CD4-positive, alpha-beta T cell treated with Interleukin-21 for 1 hour (primary cell): ENCODE measurements at regions not wholly inside any gene's neighbourhood (a gene's known extent, or its start where the extent isn't known, plus 50 kb on each side); places are given as distances from the start of the nearest gene placed in this dataset.
"Not testable (repeated sequence)": the region's sequence is repeated elsewhere in the genome, so short reads cannot be mapped to it uniquely, and the experiment has no call there.

ENCODE experiments used
- DNase-seq: peaks from one replicate; pipeline ENCODE4 v3.0.0-alpha.2; 2020

GRCh38 chrX:40951407-40951806, 133.8 kb upstream of the USP9X start:
- not testable (repeated sequence) for DNase-seq

DNA sequence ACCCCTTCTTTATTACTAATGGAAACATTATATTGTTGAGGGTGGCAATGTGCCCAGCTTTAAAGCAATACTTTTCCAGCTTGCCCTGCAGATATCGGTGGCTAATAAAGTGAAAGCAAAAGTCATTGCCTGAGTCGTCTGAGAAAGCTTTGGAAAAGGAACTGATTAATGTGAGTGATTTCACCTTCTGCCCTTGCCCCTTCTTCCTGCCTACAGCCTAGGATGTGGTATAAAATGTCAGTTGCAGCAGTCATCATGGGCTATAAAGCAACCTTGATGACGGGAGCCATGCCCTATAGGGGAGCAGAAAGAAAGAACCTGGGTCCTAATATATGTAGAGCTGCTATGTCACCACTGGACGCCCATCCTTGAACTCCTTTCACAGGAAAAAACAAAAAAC, 132.4 kb upstream of the USP9X start:
- DNase-seq: peak; percentile 30

- no peak for DNase-seq
Observed at GRCh38 chrX:40953369-40953768, 131.9 kb upstream of the USP9X start.

- DNase-seq: no peak
Observed at GRCh38 chrX:40960041-40960440, 125.2 kb upstream of the USP9X start.

GRCh38 chrX:40962793-40963407, 122.3 kb upstream of the USP9X start:
- no peak for DNase-seq

GRCh38 chrX:40964008-40964407, 121.2 kb upstream of the USP9X start:
- no peak for DNase-seq

DNA sequence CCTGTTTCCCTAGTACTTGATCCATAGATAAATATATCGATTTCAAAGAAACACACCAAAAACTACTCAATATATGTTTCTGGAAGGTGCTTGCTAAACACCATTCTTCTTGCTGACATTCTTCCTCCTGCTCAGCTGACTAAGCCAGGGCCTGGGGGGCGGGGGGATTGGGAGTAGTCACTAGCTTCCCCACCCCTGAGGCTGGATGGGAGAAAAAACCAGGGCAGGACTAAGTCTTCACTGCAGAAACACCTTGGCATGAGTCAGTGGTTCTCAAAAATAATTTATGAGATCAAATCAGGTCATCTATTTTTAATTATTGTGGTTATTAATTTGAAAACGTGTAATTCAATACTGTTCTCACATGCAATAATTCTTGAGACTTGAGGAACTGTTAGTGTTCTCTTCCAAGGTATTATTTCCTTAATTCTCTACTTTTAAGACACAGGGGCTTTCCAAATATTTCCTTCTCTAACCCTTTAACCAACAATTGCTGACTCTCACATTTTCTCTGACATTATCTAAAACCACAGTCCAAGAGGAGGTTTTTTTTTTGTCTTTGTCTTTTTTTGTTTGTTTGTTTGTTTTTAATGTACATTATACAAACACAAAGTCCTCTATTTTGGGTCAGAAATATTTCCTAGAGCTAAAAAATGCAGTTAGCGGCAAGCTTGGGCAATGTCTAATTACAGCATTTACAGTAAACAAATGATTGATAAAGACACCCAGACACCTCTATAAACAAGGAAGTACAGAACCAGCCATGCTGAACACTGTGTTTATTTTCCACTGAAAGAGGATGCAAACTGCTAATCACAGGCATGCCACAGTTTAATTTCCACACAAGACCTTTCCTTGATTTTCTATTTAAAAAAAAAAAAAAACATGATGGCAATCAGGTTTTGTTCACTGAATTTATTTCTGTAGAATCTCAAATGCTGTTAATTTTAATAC, 120.3 kb upstream of the USP9X start:
- DNase-seq: no peak

DNA sequence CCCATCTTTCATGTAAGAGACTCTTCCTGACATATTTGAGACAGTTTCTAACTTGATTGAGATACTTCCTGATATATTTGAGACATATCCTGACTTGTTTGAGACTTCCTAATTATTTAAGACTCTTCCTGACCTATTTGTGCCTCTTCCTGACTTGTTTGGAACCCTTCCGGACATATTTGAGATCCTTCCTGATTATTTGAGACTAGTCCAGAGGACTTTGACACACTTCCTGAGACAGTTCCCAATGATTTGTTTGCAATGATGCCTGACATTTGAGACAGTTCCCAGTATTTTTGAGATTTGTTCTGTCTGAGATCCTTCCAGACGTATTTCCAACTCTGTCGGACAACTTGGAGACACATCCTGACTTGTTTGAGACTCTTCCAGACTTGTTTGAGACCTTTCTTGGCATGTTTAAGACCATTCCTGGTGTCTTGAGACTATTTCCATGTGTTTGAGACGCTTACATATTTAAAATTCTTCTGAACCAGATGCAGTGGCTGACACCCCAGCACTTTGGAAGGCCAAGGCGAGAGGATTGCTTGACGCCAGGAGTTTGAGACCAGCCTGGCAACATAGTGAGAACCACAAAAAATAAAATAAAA, 118.9 kb upstream of the USP9X start:
- DNase-seq: no peak

DNA sequence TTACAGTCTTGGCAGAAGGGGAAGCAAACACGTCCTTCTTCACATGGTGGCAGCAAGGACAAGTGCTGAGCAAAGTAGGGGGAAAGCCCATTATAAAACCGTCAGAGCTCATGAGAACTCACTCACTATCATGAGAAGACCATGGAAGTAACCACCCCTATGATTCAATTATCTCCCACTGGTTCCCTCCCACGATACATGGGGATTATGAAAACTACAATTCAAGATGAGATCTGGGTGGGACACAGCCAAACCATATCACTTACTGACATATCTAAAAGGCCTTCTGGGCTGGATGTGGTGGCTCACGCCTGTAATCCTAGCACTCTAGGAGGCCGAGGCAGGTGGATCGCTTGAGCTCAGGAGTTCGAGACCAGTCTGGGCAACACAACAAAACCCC, 117.1 kb upstream of the USP9X start:
- no peak for DNase-seq

GRCh38 chrX:40971736-40972135, 113.5 kb upstream of the USP9X start:
- no peak for DNase-seq

DNA sequence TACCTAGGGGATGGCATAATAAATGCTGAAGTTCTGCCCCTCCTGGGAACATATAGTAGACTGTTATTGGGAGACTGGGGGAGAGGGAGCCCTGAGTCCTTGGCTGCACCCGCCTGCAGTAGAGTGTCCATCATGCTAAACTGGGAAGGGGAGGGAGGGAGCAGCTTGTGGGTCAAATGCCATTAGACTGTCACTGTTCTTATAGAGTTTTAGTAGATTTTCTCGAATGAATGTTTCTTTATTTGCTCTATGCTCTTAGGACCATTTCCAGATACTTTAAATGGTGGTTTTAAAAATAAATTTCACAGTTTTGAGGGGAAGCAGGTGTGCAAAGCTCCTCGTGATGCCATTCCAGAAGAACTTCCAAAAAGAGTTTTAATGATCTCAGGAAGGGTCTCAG, 111.6 kb upstream of the USP9X start:
- no peak for DNase-seq

DNA sequence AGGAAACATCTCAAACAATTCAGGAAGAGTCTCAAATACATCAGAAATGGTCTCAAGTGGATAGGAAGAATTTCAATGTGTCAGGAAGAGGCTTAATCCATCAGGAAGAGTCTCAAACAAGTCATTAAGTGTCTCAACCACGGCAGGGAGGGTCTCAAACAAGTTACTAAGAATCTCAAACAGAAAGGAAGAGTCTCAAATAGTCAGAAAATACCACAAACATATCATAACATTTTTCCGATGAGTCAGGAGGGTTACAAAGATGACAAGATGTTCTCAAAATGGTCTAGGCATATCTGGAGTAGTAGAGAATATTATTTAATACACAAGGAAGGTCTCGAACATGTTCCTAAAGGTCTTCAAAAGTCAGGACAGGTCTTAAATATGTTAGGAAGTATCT, 109.3 kb upstream of the USP9X start:
- no peak for DNase-seq

DNA sequence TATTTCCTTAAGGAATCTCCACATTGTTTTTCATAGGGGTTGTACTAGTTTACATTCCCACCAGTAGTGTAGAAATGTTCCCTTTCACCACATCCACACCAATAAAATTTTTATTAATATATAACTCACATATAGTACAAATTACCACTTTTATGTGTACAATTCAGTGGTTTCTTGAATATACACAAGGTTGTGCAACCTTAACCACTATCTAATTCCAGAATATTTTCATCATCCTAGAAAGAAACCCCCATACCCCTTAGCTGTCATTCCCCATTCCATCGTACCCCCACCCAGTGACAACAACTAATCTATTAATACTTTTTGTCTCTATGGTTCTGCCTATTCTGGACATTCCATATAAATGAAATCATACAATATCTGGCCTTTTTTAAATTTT, 108.3 kb upstream of the USP9X start:
- DNase-seq: no peak

GRCh38 chrX:40984962-40985361, 100.3 kb upstream of the USP9X start:
- DNase-seq: no peak

DNA sequence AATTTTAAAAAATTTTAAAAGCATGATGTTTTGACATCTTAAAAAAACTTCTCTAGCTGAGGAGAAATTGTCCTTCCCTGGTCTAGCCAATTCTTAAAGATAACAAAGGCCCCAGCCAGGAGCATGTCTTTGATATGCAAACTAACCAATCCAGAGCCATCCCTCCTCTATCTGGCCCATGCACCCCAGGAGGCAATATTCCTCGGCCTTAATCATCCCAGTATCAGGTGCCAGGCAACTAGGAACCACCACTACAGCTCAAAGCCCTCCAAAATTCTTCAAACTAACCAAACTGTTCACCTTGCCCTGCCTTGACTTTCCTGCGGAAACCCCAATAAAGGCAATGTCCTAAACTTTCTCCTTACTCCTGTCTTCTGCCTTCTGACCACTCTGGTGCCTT, 97.8 kb upstream of the USP9X start:
- no peak for DNase-seq

DNA sequence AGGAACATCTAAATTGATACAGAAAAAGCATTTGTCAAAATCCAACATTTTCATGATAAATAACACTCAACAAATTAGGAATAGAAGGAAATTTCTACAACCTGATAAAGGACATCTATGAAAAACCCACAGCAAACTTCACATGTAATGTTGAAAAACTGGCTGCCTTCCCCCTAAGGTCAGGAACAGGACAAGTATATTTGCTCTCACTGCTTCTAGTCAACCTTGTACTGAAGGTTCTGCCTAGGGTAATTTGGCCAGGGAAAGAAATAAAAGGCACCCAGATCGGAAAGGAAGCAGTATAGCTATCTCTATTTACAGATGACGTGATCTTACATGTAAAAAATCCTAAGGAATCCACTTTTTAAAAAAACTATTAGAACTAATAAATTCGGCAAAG, 97.1 kb upstream of the USP9X start:
- DNase-seq: no peak

- DNase-seq: not testable (repeated sequence)
Observed at GRCh38 chrX:40993395-40993794, 91.8 kb upstream of the USP9X start.

- DNase-seq: peak; percentile 2
Observed at GRCh38 chrX:40996886-40997530, 88.2 kb upstream of the USP9X start.

- DNase-seq: no peak
Observed at GRCh38 chrX:40998123-40998522, 87.1 kb upstream of the USP9X start.

DNA sequence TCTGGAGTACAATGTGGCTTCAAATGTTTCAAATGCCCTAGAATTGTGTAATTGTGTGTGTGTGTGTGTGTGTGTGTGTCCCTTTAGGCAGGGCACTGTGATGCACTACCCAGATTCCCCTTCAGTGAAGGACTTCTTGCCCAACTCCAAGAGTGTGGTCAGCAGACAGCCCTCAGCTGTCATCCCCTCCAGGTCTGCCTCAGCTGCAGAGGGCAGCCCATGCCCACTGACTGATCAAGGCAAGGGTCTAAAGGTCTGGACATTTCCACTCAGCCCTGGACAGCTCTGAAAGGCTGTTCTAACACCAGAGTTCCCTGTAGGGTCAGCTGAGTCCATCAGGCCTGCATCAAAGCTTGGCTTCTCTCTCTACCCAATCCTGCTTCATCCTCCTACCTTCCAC, 83.9 kb upstream of the USP9X start:
- no peak for DNase-seq

DNA sequence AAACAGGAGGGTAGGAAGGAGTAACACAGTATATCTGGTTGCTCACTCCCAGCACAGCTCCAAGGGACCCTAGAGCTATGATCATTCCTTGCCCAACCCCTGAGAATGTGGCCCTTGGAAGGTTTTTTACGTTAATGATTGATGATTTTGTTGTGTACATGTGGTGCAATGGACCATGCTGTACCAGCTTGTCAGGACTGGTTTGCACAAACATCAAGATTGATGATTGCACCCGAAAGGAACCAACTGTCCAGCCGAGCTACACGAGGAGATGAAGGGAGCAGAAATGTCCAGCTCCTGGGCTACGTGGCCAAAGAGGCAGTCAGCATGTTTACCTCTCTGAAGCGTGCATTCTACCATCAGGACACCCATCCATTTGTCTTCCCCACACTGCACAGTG, 83.2 kb upstream of the USP9X start:
- DNase-seq: no peak

DNA sequence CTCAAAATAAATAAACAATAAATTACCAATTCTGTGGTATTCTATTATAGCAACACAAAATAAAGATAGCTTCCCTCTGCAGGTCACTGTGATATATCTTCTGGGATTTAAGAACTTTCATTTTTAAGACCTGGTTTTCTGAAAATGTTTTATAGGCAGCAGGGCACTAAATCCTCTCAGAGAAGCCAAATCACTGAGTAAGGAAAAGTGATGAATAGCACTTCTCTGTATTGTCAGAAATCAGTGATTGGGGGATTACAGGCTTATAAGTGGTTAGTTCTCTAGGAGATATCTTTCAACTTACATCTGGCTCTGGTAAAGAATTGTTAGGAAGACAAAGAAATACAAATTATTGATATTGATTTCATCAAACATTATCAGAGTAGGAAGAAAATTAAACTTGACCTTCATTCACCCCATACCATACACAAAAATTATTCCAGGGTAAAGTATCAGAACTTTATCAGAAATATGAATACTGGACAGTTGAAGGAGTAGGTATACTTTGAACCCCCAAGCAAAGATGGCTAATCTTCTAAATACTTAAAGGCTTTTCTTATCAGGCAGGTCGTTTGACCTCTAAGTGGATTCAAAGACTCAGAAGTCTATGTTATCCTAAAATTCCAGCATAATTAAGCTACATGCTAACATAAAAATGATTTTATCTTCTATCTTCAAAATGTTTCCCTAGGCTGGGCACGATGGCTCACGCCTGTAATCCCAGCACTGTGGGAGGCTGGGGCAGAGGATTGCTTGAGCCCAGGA, 81.6 kb upstream of the USP9X start:
- no peak for DNase-seq
